ENCODE measurements at regions not wholly inside any gene's neighbourhood (a gene's known extent, or its start where the extent isn't known, plus 50 kb on each side); places are given as distances from the start of the nearest gene placed in this dataset.

- TF ChIP-seq CTCF (IDR thresholded peaks at IDR 0.05) (no peak), POLR2A (IDR thresholded peaks at IDR 0.05) (no peak)
Measured at GRCh38 chr5:152704286-152704685, 299.2 kb upstream of the NMUR2 start.

All from Peyer's patch (tissue), 4 donors.